K562 (cell line): ENCODE measurements at regions not wholly inside any gene's neighbourhood (a gene's known extent, or its start where the extent isn't known, plus 50 kb on each side); places are given as distances from the start of the nearest gene placed in this dataset.

Source experiments
- ARID3B ChIP-seq: fragments of 250-450 bp; sonication (Bioruptor Pico); IDR thresholded peaks from 2 replicates; pipeline ENCODE4 v1.4.0; 2020; ENCODE audit warnings: borderline replicate concordance
- CBX3 ChIP-seq, 2 experiments: IDR thresholded peaks; 1 replicate in 1 of 2; 2 replicates in 1 of 2; pipeline ENCODE4 v1.6.1; 2012; ENCODE audit warnings: inconsistent platforms in 2 of 2, low read length in 2 of 2, borderline replicate concordance in 1 of 2, control low read depth in 1 of 2
- DACH1 ChIP-seq: fragments of 450-650 bp; IDR thresholded peaks from 2 replicates; pipeline ENCODE4 v1.6.1; 2018; ENCODE audit not compliant: partially characterized antibody
- HSF4 ChIP-seq: fragments of 250-450 bp; sonication (Bioruptor Pico); IDR thresholded peaks from 2 replicates; pipeline ENCODE4 v2.1.2; 2022; ENCODE audit warnings: mild to moderate bottlenecking, moderate library complexity, borderline replicate concordance
- KDM5B ChIP-seq: fragments of 200-600 bp; sonication (generic); IDR thresholded peaks from 2 replicates; pipeline ENCODE4 v1.6.1; 2012; ENCODE audit warnings: low read depth, mild to moderate bottlenecking, moderate library complexity, low read length, control low read depth, inconsistent platforms; ENCODE audit not compliant: insufficient replicate concordance
- MCM7 ChIP-seq, 2 experiments: fragments of 450-650 bp; IDR thresholded peaks; 2 replicates each; pipeline ENCODE4 v1.6.1; 2016 to 2018
- MGA ChIP-seq: fragments of 450-650 bp; IDR thresholded peaks from 2 replicates; pipeline ENCODE4 v1.6.1; 2016; ENCODE audit warnings: mild to moderate bottlenecking, moderate library complexity
- MXI1 ChIP-seq: IDR thresholded peaks from 2 replicates; pipeline ENCODE4 v1.6.1; 2011; ENCODE audit warnings: low read depth, mild to moderate bottlenecking, improper control_type of control experiment, low read length
- SFPQ ChIP-seq: fragments of 200-400 bp; formaldehyde crosslinking; IDR thresholded peaks from 2 replicates; pipeline ENCODE4 v1.6.1; 2017; ENCODE audit warnings: mild to moderate bottlenecking, low read depth, low read length, moderate library complexity
- SUPT5H ChIP-seq: fragments of 450-650 bp; IDR thresholded peaks from 2 replicates; pipeline ENCODE4 v1.6.1; 2016
- ZNF24 ChIP-seq: fragments of 450-650 bp; IDR thresholded peaks from 2 replicates; pipeline ENCODE4 v1.6.1; 2016
- ZNF431 ChIP-seq: sonication (generic); formaldehyde crosslinking; IDR thresholded peaks from 2 replicates; pipeline ENCODE4 v1.8.0; 2022; ENCODE audit warnings: mild to moderate bottlenecking, missing genetic modification reagents
- ZNF778 ChIP-seq: fragments of 450-650 bp; formaldehyde crosslinking; IDR thresholded peaks from 2 replicates; pipeline ENCODE4 v1.4.0; 2020; ENCODE audit warnings: mild to moderate bottlenecking, moderate library complexity

DNA sequence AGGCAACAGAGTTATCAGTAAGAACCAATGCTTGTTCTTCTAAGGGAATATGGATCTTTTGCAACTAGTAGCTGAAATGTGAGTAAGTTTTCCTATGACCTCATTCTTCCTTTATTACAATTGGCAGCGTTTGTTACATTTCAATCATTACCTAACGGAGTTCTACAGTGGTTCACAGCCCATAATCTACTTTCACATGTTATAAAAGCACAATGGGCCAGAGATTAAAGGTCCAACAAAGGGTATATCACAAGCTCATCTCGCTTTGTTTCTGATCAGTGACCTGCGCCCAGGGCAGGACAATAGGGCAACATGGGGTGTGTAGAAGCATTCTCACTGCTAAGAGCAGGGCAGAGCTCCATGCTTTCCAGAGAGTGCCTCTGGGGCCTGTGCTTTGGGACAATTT lies 279.9 kb upstream of the DYNLRB2 start (continued):
- TF ChIP-seq MGA (no peak), ARID3B (no peak), ZNF778 (no peak), DACH1 (no peak), ZNF24 (no peak), HSF4 (CRISPR knock-in tag) (no peak), ZNF431 (CRISPR knock-in tag) (no peak), MCM7 (IDR thresholded peaks at IDR 0.05) (no peak), KDM5B (no peak), MXI1 (no peak), SUPT5H (no peak), CBX3 (IDR thresholded peaks at IDR 0.05; ENCODE audit: borderline replicate concordance in 1 of 2, low read length in 2 of 2) (no peak), SFPQ (no peak)
